ENCODE measurements at regions not wholly inside any gene's neighbourhood (a gene's known extent, or its start where the extent isn't known, plus 50 kb on each side); places are given as distances from the start of the nearest gene placed in this dataset.

GRCh38 chr4:28402751-28403150, 1542.1 kb downstream of the STIM2 start:
- no peak for TF ChIP-seq CTCF (IDR thresholded peaks at IDR 0.05)
- TF ChIP-seq POLR2A (IDR thresholded peaks at IDR 0.05), result no peak

Measured in body of pancreas (tissue), 4 donors.